HG02943 (cell line): ENCODE measurements at regions not wholly inside any gene's neighbourhood (a gene's known extent, or its start where the extent isn't known, plus 50 kb on each side); places are given as distances from the start of the nearest gene placed in this dataset.

Source experiments
- ATAC-seq: cut with Tn5 transposase; IDR thresholded peaks from one replicate; pipeline ENCODE4 v1.9.1; 2021; ENCODE audit warnings: mild to moderate bottlenecking, low read depth, moderate library complexity; ENCODE audit not compliant: unreplicated experiment

- no peak for ATAC-seq
Measured at GRCh38 chr4:175871774-175872405, 59.8 kb upstream of the GPM6A start.

GRCh38 chr4:175873707-175874106 is 61.6 kb upstream of the GPM6A start:
- no peak for ATAC-seq

- ATAC-seq: no peak
Measured at GRCh38 chr4:175874306-175874705, 62.2 kb upstream of the GPM6A start.

GRCh38 chr4:175875993-175876771 is 64.1 kb upstream of the GPM6A start:
- ATAC-seq: no peak

GRCh38 chr4:175882891-175883290 is 70.8 kb upstream of the GPM6A start:
- no peak for ATAC-seq

GRCh38 chr4:175884048-175884447 is 72.0 kb upstream of the GPM6A start:
- ATAC-seq: no peak

- no peak for ATAC-seq
Measured at GRCh38 chr4:175891231-175891630, 79.2 kb upstream of the GPM6A start.

GRCh38 chr4:175891851-175892250 is 79.8 kb upstream of the GPM6A start:
- ATAC-seq: no peak

- no peak for ATAC-seq
Measured at GRCh38 chr4:175905925-175906324, 93.9 kb upstream of the GPM6A start.

- ATAC-seq: no peak
Measured at GRCh38 chr4:175906384-175906783, 94.3 kb upstream of the GPM6A start.

- no peak for ATAC-seq
Measured at GRCh38 chr4:175910700-175911099, 98.6 kb upstream of the GPM6A start.

GRCh38 chr4:175916626-175917351 is 104.7 kb upstream of the GPM6A start:
- no peak for ATAC-seq

GRCh38 chr4:175927121-175927520 is 115.1 kb upstream of the GPM6A start:
- no peak for ATAC-seq

GRCh38 chr4:175929441-175929840 is 117.4 kb upstream of the GPM6A start:
- ATAC-seq: no peak

GRCh38 chr4:175929932-175930331 is 117.9 kb upstream of the GPM6A start:
- no peak for ATAC-seq

- ATAC-seq: no peak
Measured at GRCh38 chr4:175930471-175930870, 118.4 kb upstream of the GPM6A start.

GRCh38 chr4:175932116-175932515 is 120.1 kb upstream of the GPM6A start:
- ATAC-seq: no peak

- no peak for ATAC-seq
Measured at GRCh38 chr4:175934506-175934905, 122.4 kb upstream of the GPM6A start.

GRCh38 chr4:175935016-175935661 is 123.1 kb upstream of the GPM6A start:
- no peak for ATAC-seq

- no peak for ATAC-seq
Measured at GRCh38 chr4:175944126-175944910, 121.3 kb upstream of the WDR17 start.
